Endothelial cell of umbilical vein (primary cell): ENCODE measurements at regions not wholly inside any gene's neighbourhood (a gene's known extent, or its start where the extent isn't known, plus 50 kb on each side); places are given as distances from the start of the nearest gene placed in this dataset.

Source experiments
- BruUV-seq: library from RNA; stranded (reverse); fragments of 400-500 nt; replicated peaks from 2 replicates; lab custom pipeline; 2021; lab: Mats Ljungman, UMichigan
- CTCF ChIA-PET: fragments of 300-600, 350-600 bp; sonication (Branson Sonifier 250); formaldehyde crosslinking; loops from one replicate; lab custom pipeline; 2021; ENCODE audit warnings: antibody characterized with exemption, inconsistent platforms; lab: Charles Lee
- POLR2A ChIA-PET: fragments of 300-600, 350-600 bp; sonication (Branson Sonifier 250); formaldehyde crosslinking; loops from one replicate; lab custom pipeline; 2021; ENCODE audit warnings: antibody characterized with exemption, inconsistent platforms; lab: Charles Lee
- DNase-seq: peaks from one replicate; pipeline ENCODE4 v3.0.0-alpha.2; 2011; ENCODE audit warnings: low read depth, low spot score
- FAIRE-seq: peaks from 2 replicates; lab custom pipeline; 2011; peaks lifted over from hg19 to GRCh38; lab: Jason Lieb, UNC
- H2AFZ ChIP-seq: 2 replicates; pipeline ENCODE4 v1.6.0; 2012; ENCODE audit warnings: low read depth, low read length, control low read depth, inconsistent platforms
- H3K27ac ChIP-seq: 2 replicates; pipeline ENCODE4 v1.5.1; 2011; ENCODE audit warnings: low read depth, mild to moderate bottlenecking, control low read depth, low read length, moderate library complexity; ENCODE audit not compliant: insufficient read depth
- H3K27me3 ChIP-seq, 2 experiments: 2 replicates each; pipeline versions ENCODE4 v1.6.0 to v1.6.1; 2011; ENCODE audit warnings: low read length in 2 of 2, mixed read lengths in 1 of 2; ENCODE audit not compliant: control insufficient read depth in 2 of 2, insufficient read depth in 2 of 2
- H3K36me3 ChIP-seq, 2 experiments: 2 replicates in 1 of 2; 3 replicates in 1 of 2; pipeline ENCODE4 v1.5.1; 2011; ENCODE audit warnings: low read length in 2 of 2, mild to moderate bottlenecking in 1 of 2, moderate library complexity in 1 of 2; ENCODE audit not compliant: control insufficient read depth in 2 of 2, insufficient read depth in 2 of 2; ENCODE audit errors: extremely low read depth in 1 of 2
- H3K4me1 ChIP-seq: 3 replicates; pipeline ENCODE4 v1.5.1; 2011; ENCODE audit warnings: mild to moderate bottlenecking, low read length; ENCODE audit not compliant: control insufficient read depth, insufficient read depth; ENCODE audit errors: extremely low read depth
- H3K4me2 ChIP-seq: 2 replicates; pipeline ENCODE4 v1.6.1; 2011; ENCODE audit warnings: low read length, control low read depth, mixed read lengths; ENCODE audit not compliant: insufficient read depth
- H3K4me3 ChIP-seq, 3 experiments: fragments of 200-600 bp in 1 of 3; sonication (generic), shearing (Covaris generic) in 1 of 3; replicated peaks in 1 of 3; 2 replicates each; pipeline ENCODE4 v1.5.1; 2011 to 2016; ENCODE audit warnings: control low read depth in 3 of 3, low read length in 3 of 3, mild to moderate bottlenecking in 2 of 3, inconsistent platforms in 1 of 3, low read depth in 1 of 3, moderate library complexity in 1 of 3; ENCODE audit not compliant: insufficient read depth in 1 of 3
- H3K79me2 ChIP-seq: 2 replicates; pipeline ENCODE4 v1.6.0; 2012; ENCODE audit warnings: low read length, inconsistent platforms; ENCODE audit not compliant: control insufficient read depth, insufficient read depth
- H3K9ac ChIP-seq: replicated peaks from 2 replicates; pipeline ENCODE3; 2011; ENCODE audit warnings: low read length, control low read depth; ENCODE audit not compliant: insufficient read depth; ENCODE audit errors: extremely low read depth
- H3K9me1 ChIP-seq: replicated peaks from 3 replicates; pipeline ENCODE4 v1.6.0; 2011; ENCODE audit warnings: mild to moderate bottlenecking, low read length; ENCODE audit not compliant: control insufficient read depth, insufficient read depth; ENCODE audit errors: extremely low read depth
- H3K9me3 ChIP-seq: replicated peaks from 2 replicates; pipeline ENCODE4 v1.5.1; 2012; ENCODE audit warnings: low read length, inconsistent platforms; ENCODE audit not compliant: control insufficient read depth, insufficient read depth
- H4K20me1 ChIP-seq: replicated peaks from 2 replicates; pipeline ENCODE3; 2011; ENCODE audit warnings: mild to moderate bottlenecking, low read length; ENCODE audit not compliant: control insufficient read depth, insufficient read depth; ENCODE audit errors: extremely low read depth
- EZH2 ChIP-seq: IDR thresholded peaks from 2 replicates; pipeline ENCODE4 v1.6.1; 2012; ENCODE audit warnings: borderline replicate concordance, low read depth, mild to moderate bottlenecking, moderate library complexity, low read length, inconsistent platforms; ENCODE audit not compliant: severe bottlenecking
- FOS ChIP-seq: IDR thresholded peaks from 2 replicates; pipeline ENCODE4 v1.6.1; 2011; ENCODE audit warnings: mild to moderate bottlenecking, low read length, moderate library complexity, borderline replicate concordance; ENCODE audit not compliant: insufficient read depth
- GATA2 ChIP-seq: IDR thresholded peaks from 2 replicates; pipeline ENCODE4 v1.7.0; 2011; ENCODE audit warnings: low read depth, mild to moderate bottlenecking, moderate library complexity, mixed read lengths, low read length; ENCODE audit not compliant: insufficient read length, insufficient read depth
- JUN ChIP-seq: IDR thresholded peaks from 2 replicates; pipeline ENCODE4 v1.6.1; 2011; ENCODE audit warnings: borderline replicate concordance, low read depth; ENCODE audit not compliant: insufficient read length, insufficient read depth
- MYC ChIP-seq: IDR thresholded peaks from one replicate; pipeline ENCODE4 v1.6.1; 2011; ENCODE audit warnings: mild to moderate bottlenecking, low read depth, low read length
- POLR2A ChIP-seq: IDR thresholded peaks from 2 replicates; pipeline ENCODE4 v1.6.1; 2012; ENCODE audit warnings: low read depth, mild to moderate bottlenecking, control low read depth, low read length
- POLR2AphosphoS5 ChIP-seq: IDR thresholded peaks from 2 replicates; pipeline ENCODE4 v1.6.1; 2012; ENCODE audit warnings: low read depth, mild to moderate bottlenecking, control low read depth, low read length, moderate library complexity; ENCODE audit not compliant: insufficient read depth
- dilution Hi-C: fragments of 300-500 bp; cut with MboI; formaldehyde crosslinking; loops from one replicate; pipeline ENCODE4 v1.15.0; 2019; ENCODE audit warnings: low sequenced_read_pairs; ENCODE audit not compliant: extremely low pct_ligation_motif_present
- intact Hi-C: fragments of 100-400 bp; cut with micrococcal nuclease; formaldehyde crosslinking; loops from one replicate; pipeline ENCODE4 v1.10.0; 2022
- TF ChIP-seq, protein P1 (sequence below), 2 donors: IDR thresholded peaks; 1 replicate in 1 of 2; 2 replicates in 1 of 2; pipeline ENCODE4 v1.5.1; 2011; ENCODE audit warnings: low read length in 2 of 2, mild to moderate bottlenecking in 2 of 2, moderate library complexity in 2 of 2, control low read depth in 1 of 2, inconsistent platforms in 1 of 2, low read depth in 1 of 2; ENCODE audit not compliant: insufficient read depth in 1 of 2; ENCODE audit errors: extremely low read depth in 1 of 2
- TF ChIP-seq, protein P2 (sequence below): IDR thresholded peaks from 2 replicates; pipeline ENCODE4 v1.6.1; 2011; ENCODE audit not compliant: insufficient read depth, insufficient read length

DNA sequence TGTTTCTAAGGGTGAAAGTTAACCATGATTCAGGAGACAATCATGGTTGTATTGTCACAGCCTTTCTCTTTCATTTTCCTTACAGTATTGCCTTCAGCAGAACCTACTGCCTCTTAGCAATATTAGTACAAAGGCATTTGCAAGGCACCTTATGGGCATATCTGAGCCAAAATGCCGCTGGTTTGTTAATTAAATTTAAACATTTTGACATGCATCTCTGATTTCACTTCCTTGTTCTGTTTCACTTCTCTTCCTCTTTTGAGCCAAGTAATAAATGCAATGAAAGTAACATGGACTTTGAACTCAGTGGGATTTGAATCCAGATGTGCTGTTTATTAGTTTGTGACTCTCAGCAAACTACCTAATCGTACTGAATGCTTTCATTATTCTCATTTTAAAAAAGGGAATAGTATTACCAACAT is 467.4 kb upstream of the CITED2 start:
- TF ChIP-seq, protein P1, sequence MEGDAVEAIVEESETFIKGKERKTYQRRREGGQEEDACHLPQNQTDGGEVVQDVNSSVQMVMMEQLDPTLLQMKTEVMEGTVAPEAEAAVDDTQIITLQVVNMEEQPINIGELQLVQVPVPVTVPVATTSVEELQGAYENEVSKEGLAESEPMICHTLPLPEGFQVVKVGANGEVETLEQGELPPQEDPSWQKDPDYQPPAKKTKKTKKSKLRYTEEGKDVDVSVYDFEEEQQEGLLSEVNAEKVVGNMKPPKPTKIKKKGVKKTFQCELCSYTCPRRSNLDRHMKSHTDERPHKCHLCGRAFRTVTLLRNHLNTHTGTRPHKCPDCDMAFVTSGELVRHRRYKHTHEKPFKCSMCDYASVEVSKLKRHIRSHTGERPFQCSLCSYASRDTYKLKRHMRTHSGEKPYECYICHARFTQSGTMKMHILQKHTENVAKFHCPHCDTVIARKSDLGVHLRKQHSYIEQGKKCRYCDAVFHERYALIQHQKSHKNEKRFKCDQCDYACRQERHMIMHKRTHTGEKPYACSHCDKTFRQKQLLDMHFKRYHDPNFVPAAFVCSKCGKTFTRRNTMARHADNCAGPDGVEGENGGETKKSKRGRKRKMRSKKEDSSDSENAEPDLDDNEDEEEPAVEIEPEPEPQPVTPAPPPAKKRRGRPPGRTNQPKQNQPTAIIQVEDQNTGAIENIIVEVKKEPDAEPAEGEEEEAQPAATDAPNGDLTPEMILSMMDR (IDR thresholded peaks at IDR 0.05; ENCODE audit: extremely low read depth in 1 of 2, insufficient read depth in 1 of 2, low read depth in 1 of 2, low read length in 2 of 2), result no peak
- TF ChIP-seq POLR2AphosphoS5 (no peak), EZH2 (no peak), GATA2 (no peak), FOS (no peak), MYC (no peak), POLR2A (no peak), JUN (no peak)
- TF ChIP-seq, protein P2, sequence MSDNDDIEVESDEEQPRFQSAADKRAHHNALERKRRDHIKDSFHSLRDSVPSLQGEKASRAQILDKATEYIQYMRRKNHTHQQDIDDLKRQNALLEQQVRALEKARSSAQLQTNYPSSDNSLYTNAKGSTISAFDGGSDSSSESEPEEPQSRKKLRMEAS, result no peak
- no peaks in the 10 kb centered on the region for H3K27me3 ChIP-seq
- DNase-seq, result no peak
- no peaks in the 10 kb centered on the region for H3K9me1 ChIP-seq
- H2AFZ ChIP-seq, result no peak overlapping the region
- no peaks in the 10 kb centered on the region for H3K9me3 ChIP-seq
- H3K4me2 ChIP-seq, result no peak overlapping the region
- no peaks in the 10 kb centered on the region for H4K20me1 ChIP-seq
- ChIA-PET CTCF (interaction anchor here (1.3 kb wide), 1 partner anchor 12 kb away, joined by 4 read pairs; no protein-coding TSS in a partner anchor), POLR2A (no interaction called here)
- no peak for FAIRE-seq
- intact Hi-C loops (no loop called here), dilution Hi-C loops (no loop called here)
- H3K36me3 ChIP-seq, result no peaks in the 10 kb centered on the region
- no peak overlapping the region for H3K9ac ChIP-seq
- BruUV-seq, result no TSS peak
- no peak overlapping the region for H3K27ac ChIP-seq
- no peak overlapping the region for H3K4me3 ChIP-seq
- no peaks in the 10 kb centered on the region for H3K4me1 ChIP-seq
- no peaks in the 10 kb centered on the region for H3K79me2 ChIP-seq
